ENCODE measurements at regions not wholly inside any gene's neighbourhood (a gene's known extent, or its start where the extent isn't known, plus 50 kb on each side); places are given as distances from the start of the nearest gene placed in this dataset.

DNA sequence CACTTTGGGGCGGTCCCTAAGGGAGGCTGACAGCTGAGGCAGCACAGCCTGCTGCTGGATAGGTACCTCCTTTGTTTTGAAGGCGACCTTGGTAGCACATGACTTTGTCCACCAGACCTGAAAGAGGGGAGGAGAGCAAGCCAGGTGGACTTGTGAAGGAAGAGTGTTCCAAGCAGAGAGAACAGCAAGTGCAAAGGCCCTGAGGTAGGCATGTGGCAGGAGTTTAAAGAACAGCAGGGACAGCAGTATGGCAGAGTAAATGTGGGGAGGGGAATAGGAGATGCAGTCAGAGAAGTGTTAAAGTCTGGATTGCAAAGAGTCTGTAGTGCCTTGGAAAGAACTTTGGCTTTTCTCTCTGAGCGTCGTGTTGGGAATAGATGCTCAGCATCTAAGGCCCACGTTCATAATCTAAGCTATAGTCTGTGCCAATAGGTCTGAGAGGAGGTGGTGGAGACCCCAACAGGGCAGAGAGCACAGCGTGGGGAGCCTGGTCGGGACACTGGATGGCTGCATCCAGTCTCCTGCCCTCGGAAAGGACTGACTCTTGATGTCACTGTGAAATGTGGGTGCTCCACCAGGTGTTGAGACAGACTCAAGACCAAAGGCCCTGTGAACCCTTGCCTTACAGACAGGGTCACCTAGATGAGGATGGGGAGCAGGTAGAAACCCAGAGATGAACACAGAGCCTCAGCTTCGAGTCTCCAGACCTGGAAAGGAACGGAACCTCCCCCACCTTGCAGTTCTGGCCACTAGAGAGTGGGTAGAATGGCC, 242.1 kb upstream of the PWP1 start:
- no peak for DNase-seq

DNA sequence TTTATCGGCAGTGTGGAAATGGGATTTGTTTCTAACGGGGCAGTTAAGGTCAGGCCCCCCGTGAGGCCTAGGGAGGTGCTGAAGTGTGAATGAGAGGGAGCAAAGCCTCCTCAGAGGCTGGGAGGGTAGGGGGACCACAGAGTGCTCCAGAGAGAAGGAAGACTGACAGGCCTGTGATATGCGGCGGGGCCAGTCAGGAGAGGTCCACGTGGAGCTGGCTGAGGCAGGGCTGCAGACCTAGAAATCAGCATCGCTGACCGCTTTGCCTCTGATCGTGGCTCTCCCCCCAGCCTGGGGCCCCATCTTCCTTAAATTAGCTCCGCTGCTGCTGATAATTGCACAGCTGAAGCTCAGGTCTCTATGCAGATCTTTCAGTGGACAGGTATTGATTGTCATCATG, 240.8 kb upstream of the PWP1 start:
- DNase-seq, result no peak

DNA sequence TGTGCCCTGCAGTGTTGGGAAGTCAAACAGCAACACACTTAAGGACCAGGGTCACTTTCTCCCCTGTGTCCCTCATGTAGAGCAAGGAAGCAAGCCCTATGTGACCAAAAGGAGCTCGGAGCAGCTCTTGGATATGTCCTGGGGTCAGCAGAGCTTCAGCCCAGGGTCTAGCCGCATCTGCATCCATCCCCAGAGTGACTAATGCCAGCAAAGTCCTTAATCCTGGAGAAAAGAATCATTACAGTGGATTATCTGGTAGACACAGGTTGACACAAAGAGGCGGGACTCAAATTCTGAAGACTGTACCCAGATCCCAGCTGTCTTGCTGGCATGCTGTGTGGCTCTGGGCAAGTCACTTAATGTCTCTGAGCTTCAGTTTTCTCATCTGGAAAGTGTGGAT, 239.1 kb upstream of the PWP1 start:
- no peak for DNase-seq

DNA sequence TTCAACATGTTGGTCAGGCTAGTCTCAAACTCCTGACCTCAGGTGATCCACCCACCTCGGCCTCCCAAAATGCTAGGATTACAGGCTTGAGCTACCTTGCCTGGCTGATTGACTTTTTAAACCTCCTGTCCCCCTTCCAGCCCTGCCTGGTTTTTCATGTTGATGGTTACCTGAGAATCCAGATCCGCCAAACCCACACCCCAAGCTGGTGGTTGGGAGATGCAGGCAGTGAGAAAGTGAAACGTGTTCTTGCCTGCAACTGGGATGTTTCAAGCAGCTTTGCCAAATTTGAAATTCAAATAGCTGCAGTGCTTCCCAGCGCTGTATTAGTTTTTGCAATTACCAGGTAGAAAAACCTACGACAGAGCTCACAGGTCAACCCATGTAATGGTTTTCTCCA, 238.3 kb upstream of the PWP1 start:
- no peak for DNase-seq

DNA sequence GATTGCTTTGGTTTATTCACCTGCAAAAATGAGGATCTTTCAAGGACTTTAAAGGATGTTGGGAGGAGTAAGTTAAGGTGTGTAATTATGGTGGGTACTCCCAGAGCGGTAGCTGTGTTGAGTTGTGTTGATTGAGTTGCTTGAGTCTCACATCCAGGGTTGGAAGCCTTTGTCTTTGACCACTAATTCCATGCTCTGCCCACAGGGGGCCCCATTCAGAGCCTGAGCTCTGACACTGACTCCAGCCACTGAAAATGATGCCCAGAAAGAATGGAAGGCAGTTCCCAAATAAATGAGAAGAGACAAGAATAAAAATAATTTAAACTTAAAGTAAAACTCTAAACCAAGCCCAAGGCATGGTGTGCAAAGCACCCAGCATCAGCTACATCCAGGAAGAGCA, 237.4 kb upstream of the PWP1 start:
- no peak for DNase-seq

DNA sequence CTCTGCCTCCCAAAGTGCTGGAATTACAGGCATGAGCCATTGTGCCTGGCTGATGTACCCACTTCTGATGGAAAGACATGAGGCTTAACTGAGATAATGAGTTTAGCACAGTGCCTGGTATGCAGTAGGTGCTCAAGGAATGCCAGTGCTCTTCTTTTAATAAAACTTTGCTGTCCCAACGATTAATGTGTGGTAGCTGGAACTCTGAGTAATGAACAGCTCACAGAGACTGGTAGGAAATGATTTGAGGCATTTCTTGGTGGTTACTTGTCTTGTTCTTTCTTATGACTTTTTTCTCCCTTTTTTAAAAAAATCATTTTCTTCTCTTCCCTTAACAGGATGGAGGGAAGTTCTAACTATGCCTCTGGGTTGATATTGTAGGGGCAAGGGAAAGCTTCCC, 235.7 kb upstream of the PWP1 start:
- no peak for DNase-seq

DNA sequence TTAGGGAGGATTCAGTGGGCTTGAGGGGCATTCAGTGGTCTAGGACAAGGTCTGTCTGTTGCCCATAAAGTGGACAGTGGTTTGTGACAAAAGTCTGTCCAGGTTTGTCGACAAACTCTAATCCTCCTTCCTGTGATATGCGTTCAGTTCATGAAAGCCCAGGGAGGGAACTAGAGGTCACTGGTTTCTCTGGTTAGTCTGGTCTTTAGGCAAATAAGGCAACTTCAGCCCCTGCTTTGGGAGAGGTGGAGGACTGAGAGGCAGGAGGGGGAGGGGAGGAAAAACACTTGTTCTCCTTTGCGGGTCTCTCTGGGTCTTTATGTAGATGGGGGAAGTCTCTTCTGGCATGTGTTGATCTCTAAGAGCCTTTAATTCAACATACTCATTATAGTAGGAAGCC, 235.1 kb upstream of the PWP1 start:
- no peak for DNase-seq

DNA sequence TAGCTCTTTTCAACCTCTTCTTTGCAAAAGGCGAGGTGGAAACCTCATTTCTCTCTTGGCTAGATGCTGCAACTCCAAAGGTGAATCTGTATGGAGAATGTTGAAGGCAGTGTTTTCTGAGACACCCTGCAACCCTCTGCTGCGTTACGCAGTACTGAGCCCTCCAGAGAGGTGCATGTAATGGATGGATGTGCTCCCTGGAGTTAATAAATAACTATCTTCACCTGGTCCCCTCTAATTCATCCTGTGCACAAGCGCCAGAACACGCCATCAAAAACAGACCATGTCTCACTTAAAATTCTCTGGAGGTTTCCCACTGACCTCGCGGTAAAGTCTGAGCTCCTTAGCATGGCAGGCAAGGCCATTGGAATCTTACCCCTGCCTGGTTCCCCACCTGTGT, 234.4 kb upstream of the PWP1 start:
- no peak for DNase-seq

DNA sequence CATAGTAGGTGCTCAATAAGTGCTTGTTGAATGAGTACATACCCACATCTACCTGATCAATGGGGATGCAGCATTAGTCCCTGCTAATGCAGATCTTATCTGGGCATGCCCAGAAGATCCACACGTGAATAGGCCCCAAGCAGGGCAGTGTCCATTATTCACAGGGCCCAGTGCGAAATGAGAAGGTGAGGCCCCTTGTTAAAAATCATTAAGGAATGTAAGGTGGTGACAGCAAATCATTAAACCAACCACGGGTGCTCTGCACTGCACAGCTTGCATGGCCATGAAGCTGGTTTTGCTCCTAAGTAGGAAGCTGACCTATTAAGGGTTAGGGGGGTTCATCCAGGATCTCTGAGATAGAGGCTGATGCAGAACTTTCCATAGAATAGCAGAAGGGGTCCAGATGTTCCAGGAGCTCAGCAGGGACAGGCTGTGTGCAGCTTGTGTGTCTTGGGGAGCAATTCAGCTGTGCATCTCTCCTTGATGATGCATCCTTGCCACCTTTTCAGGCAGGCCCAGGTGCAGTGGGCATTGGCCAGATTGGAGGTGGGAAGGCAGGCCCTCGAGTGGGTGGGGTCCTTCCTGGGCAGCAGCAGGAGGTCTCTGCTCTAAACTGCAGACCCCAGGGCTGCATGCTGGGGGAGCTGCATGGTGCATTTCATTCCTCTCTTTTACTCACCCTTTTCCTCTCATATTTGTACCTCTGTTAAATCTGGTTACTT, 231.3 kb upstream of the PWP1 start:
- no peak for DNase-seq

DNA sequence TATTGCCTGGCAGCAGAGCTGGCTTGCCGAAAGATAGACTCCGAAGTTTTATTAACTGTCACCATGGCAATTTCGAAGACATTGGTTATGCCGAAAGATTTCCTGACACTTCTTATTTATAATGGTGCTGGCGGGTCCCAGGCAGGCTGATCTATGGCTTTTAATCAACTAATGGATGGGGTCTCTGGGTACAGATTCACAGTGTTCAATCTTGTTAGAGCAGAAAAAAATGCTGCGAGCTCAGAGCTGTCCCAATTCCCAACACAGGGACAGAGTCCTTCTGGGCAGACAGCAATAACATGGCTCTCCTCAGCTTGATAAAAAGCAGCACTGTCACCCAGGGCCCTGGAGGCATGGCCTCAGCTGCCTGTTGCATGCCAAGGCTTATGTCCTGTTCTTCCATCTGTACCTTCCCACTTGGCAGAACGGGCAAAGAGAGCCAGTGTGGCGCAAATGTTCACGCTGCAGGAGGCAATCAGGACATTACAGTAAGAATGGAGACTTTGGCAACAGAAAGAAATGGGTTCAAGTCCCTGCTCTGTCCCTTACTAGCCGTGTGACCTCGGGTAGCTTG, 228.2 kb upstream of the PWP1 start:
- DNase-seq, result no peak

DNA sequence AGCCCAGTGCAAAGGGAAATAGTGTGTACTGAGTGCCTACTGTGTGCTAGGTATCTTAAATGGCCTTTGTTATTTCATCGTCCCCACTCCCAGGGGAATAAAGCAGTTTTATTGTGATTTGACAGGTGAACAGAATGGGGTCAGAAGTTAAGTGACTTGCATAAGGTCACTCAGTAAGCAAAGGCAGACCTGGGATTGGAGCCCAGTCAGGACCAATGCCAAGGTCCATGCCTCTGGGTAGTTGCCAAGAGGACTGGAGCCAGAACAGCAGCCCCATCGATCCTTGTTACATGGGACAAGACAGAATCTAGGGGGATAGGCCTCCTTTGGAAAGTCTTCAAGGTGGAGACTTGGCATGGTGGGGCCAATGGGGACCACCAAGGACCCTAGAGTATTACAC, 227.4 kb upstream of the PWP1 start:
- DNase-seq, result no peak

DNA sequence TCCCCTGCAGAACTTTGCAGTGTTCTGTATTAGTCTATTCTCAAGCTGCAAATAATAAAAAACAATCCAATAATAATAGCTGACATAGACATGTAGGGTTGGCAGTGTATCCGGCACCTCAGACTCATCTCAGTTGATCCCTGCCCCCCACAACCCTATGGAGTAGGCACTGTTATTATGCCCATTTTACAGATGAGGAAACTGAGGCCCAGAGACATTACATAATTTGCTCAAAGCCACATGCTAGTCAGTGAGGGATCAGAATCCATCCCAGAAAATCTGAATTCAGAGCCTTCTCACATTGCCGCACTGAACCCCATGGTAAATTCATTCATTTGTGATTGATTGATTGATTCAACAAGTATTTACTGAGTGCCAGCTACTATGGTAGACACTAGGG, 226.6 kb upstream of the PWP1 start:
- DNase-seq, result no peak

DNA sequence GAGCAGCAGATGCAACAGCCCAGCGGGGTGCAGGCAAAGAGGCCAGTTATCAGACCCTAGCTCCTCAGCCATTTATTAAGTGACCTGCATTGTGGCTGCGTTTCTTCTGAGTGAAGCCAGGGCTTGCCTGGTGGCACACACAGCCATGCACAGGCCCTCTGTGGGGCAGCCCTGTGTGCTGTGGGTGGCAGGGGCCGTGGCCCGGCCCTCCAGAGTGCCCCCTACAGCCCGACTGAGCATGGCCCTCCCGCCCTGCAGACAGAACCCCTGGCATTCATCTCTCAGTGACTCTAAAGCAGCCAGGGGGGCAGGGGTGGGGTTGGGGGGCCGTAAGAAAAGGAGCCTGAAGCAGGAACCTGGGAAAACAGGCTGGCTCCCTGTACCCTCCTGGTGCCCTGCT, 226.0 kb upstream of the PWP1 start:
- no peak for DNase-seq

DNA sequence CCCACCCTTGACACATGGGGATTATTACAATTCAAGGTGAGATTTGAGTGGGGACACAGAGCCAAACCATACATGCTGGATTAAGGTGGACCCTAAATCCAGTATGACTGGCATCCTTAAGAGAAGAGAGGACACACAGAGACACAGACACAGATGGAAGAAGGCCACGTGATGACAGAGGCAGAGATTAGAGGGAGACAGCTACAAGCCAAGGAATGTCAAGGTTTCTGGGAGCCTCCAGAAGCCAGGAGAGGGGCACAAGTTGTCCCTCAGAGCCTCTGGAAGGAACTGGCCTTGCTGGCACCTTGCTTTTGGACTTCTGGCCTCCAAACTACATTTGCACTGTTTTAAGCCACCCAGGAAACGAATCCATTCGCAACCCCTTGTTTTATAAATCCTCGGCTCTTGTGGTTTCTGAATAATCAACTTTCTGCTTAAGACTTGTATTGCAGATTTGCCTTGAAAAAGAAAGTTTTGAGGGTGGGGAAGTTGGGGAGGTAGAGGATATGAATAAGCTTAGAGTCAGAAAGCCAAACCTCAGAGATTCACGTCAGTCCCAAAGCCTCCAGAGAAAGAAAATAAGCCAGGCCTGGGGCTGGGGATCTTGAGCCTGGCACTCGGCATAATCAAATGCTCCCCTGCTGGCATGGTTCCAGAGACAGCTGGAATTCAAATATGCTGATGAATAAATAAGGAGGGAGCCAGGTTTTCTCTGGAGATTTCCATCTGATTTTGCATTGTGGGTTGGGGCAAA, 224.2 kb upstream of the PWP1 start:
- no peak for DNase-seq

DNA sequence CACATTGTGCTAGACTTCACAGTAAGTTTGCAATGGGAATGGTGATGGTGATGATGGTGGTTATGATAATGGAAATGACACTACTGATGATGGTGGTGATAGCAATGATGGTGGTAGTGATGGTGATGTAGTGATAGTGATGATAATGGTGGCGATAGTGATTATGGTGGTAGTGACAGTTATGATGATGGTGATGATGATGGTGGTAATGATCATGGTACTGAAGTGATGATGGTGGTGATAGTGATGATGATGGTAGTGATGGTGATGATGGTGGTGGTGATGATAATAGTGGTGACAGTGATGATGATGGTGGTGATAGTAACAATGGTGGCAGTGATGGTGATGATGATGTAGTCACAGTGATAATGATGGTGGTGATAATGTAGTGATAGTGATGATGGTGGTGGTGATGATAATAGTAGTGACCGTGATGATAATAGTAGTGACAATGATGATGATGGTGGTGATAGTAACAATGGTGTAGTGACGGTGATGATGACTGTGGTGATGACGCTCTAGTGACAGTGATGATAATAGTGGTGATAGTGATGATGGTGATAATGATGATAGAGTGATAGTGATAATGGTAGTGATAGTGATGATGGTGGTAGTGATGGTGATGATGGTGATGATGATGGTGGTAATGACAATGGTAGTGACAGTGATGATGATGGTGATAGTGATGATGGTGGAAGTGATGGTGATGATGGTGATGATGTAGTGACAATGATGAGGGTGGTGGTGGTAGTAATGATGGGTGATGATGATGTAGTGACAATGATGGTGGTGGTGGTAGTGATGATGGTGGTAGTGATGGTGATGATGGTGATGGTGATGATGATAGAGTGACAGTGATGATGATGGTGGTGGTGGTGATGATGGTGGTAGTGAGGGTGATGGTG, 222.9 kb upstream of the PWP1 start:
- no peak for DNase-seq

DNA sequence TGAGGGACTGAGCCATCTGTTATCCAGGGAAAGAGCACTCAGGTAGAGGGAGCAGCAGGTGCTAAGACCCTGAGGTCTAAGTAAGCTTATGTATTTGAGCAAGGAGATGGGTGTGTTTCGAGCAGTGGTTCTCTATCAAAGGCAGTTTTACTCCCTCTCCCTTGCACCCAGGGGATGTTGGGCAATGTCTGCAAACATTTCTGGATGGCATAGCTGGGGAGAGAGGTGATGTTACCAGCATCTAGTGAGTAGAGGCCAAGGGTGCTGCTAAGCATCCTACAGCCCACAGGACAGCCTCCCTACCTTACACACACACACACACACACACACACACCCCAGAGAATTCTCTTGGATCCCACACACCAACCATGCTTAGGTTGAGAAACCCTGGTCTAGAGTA, 221.0 kb upstream of the PWP1 start:
- no peak for DNase-seq

DNA sequence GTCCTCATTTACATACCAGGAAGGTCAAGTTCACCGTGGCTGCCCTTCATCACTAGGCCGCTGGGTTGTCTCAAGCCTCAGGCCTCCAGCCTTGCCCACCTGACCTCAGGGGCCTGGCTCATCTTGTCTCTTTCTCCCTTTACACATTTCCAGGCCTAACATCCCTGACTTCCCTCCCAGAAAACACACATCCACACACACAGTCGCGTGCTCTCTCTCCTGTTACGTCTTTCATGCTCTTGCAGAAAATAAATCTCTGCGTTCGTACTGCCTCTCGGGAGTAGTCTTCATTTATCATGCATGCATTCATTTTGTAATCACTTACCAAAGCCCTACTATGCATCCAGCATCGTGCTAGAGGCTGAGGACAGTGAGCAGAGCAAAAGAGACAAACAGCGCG, 220.0 kb upstream of the PWP1 start:
- no peak for DNase-seq

DNA sequence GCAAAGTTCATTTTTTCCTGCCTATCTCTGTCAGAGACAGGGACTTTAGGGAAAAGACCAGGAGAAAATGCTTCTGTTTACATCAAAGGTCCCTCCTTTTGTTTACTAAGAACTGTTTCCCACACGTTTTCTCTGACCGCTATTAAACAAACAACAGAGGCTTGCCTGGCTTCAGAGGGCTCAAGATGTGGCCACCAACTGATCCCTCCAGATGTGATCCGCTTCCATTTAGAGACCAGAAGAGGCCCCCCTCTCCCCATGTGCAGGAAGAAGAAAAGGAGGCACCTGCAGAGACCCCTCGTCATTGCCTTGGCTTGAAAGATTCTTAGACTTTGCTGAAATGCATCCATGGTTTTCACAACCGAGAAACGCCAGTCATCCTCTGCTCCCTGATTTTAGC, 217.9 kb upstream of the PWP1 start:
- no peak for DNase-seq

DNA sequence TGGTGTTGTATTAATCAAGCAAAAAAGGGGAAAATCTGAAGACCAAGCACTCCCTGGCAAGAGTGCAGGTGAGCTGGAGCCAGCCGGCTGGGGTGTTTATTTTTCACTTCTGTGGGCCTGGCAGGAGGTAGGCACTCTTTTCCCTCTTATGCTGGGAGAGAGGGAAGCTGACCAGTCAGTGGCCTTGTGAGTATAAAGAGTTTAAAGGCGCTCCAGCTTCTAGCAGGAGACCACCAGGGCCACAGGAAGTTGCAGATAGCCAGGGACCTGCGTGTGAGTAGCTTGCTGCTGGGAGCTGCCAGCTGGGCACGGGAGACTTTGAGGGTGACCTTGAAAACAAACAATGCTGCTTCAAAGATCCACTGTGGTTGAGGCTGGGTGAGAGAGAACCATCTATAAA, 217.4 kb upstream of the PWP1 start:
- DNase-seq, result no peak

DNA sequence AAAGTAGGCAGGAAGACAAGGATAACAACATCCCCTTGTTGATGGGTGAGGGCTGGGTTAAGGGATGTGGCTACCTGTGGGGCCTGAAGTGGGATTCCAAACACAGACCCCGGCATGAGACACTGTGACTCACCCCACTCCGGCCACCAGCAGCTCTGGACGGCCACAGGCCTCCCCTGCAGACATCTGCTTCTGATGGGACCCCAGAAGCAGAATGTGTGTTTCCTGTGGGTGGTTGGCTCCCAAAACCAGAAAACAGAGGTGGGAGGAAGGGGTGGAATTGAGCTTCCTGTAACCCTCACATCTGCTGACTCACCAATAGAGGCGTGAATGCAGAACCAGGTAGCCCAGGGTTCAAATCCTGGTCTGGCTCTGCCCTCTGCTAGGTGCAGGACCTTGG, 216.6 kb upstream of the PWP1 start:
- DNase-seq, result no peak

DNA sequence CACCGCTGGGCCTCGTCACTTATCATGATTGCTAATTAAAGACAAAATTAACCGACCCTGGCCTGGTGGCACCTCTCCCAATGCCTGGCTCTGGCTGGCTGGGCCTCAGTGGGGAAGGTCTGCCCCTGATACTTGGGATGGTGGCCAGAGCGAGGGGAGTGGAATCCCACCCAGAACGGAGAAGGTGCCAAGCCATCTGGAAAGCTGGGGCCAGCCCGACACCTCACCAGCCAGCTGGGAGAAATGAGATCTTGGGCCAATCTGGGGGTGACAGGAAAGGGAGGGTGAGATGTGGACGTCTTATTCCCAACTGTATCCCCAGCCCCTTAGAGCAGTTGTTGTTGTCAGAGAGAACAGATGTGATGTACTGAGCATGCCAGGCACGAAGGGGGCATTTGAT, 215.0 kb upstream of the PWP1 start:
- no peak for DNase-seq

DNA sequence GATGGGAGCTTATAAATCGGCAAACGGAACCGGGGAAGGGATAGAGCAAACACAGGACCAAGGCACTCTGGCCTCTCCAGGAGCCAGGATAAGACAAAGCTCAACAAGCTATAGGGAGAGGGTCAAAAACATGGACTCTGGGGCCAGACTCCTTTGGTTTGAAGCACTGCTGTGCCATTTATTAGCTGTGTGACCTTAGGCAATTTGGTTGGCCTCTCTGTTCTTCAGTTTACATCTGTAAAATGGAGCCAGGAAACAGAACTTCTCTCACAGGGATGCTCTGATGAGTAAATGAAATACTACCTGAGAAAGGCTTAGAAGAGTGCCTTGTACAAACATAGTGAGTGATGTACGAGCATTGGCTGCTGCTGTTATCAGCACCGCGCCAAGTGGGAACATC, 213.3 kb upstream of the PWP1 start:
- no peak for DNase-seq
